H9 (cell line): ENCODE measurements at regions not wholly inside any gene's neighbourhood (a gene's known extent, or its start where the extent isn't known, plus 50 kb on each side); places are given as distances from the start of the nearest gene placed in this dataset.

Source experiments
- DNase-seq: peaks from one replicate; pipeline ENCODE4 v3.0.0-alpha.2; 2017
- H2AFZ ChIP-seq: one replicate; pipeline ENCODE4 v1.6.1; 2013; ENCODE audit warnings: mild to moderate bottlenecking, low read length, control low read depth, moderate library complexity
- H2AK5ac ChIP-seq: 2 replicates; pipeline ENCODE4 v1.6.1; 2013; ENCODE audit warnings: low read length, control low read depth, mixed read lengths; ENCODE audit not compliant: insufficient read length
- H2BK120ac ChIP-seq: one replicate; pipeline ENCODE4 v1.6.1; 2013; ENCODE audit warnings: low read depth, mild to moderate bottlenecking, low read length, control low read depth, inconsistent platforms; ENCODE audit not compliant: poor library complexity, severe bottlenecking
- H2BK12ac ChIP-seq: 2 replicates; pipeline ENCODE4 v1.6.1; 2013; ENCODE audit warnings: low read length, control low read depth, mixed read lengths, low read depth; ENCODE audit not compliant: insufficient read length
- H2BK15ac ChIP-seq: 2 replicates; pipeline ENCODE4 v1.6.1; 2013; ENCODE audit warnings: low read depth, low read length, control low read depth
- H2BK20ac ChIP-seq: one replicate; pipeline ENCODE4 v1.6.1; 2013; ENCODE audit warnings: low read depth, mild to moderate bottlenecking, low read length, control low read depth, inconsistent platforms; ENCODE audit not compliant: poor library complexity, severe bottlenecking
- H2BK5ac ChIP-seq: 2 replicates; pipeline ENCODE4 v1.6.1; 2013; ENCODE audit warnings: low read length, control low read depth, mixed read lengths; ENCODE audit not compliant: insufficient read length
- H3K14ac ChIP-seq: 2 replicates; pipeline ENCODE4 v1.6.1; 2013; ENCODE audit warnings: low read length, control low read depth; ENCODE audit not compliant: insufficient read depth
- H3K18ac ChIP-seq: 2 replicates; pipeline ENCODE4 v1.6.1; 2013; ENCODE audit warnings: low read depth, mild to moderate bottlenecking, mixed read lengths, low read length, control low read depth; ENCODE audit not compliant: insufficient read length
- H3K23ac ChIP-seq: 2 replicates; pipeline ENCODE4 v1.6.1; 2013; ENCODE audit warnings: low read length, control low read depth, mixed read lengths, low read depth; ENCODE audit not compliant: insufficient read length
- H3K23me2 ChIP-seq: 2 replicates; pipeline ENCODE4 v1.6.1; 2013; ENCODE audit warnings: low read depth, mild to moderate bottlenecking, mixed read lengths, low read length, control low read depth; ENCODE audit not compliant: insufficient read length, poor library complexity, severe bottlenecking
- H3K27ac ChIP-seq: 2 replicates; pipeline ENCODE4 v1.5.1; 2013; ENCODE audit warnings: low read length, control low read depth, mixed read lengths, low read depth; ENCODE audit not compliant: insufficient read length
- H3K27me3 ChIP-seq: 2 replicates; pipeline ENCODE4 v1.6.1; 2013; ENCODE audit warnings: low read length, control low read depth, inconsistent platforms; ENCODE audit not compliant: insufficient read depth
- H3K4ac ChIP-seq: 2 replicates; pipeline ENCODE4 v1.6.1; 2013; ENCODE audit warnings: low read depth, mild to moderate bottlenecking, control low read depth, inconsistent platforms, low read length, moderate library complexity
- H3K4me1 ChIP-seq: 2 replicates; pipeline ENCODE4 v1.6.1; 2013; ENCODE audit warnings: low read length, control low read depth, inconsistent platforms; ENCODE audit not compliant: insufficient read depth
- H3K4me2 ChIP-seq: 2 replicates; pipeline ENCODE4 v1.6.1; 2013; ENCODE audit warnings: low read length, control low read depth, mixed read lengths; ENCODE audit not compliant: insufficient read length, insufficient read depth
- H3K56ac ChIP-seq: 2 replicates; pipeline ENCODE4 v1.6.1; 2013; ENCODE audit warnings: low read depth, mild to moderate bottlenecking, mixed read lengths, low read length, control low read depth; ENCODE audit not compliant: insufficient read length
- H3K79me1 ChIP-seq: 2 replicates; pipeline ENCODE4 v1.6.1; 2013; ENCODE audit warnings: low read depth, mild to moderate bottlenecking, moderate library complexity, low read length, control low read depth, inconsistent platforms; ENCODE audit not compliant: insufficient read depth, poor library complexity, severe bottlenecking
- H3K79me2 ChIP-seq: 2 replicates; pipeline ENCODE4 v1.6.1; 2013; ENCODE audit warnings: low read length, control low read depth, inconsistent platforms; ENCODE audit not compliant: insufficient read depth
- H3K9ac ChIP-seq: 2 replicates; pipeline ENCODE4 v1.6.1; 2013; ENCODE audit warnings: low read length, control low read depth, mixed read lengths; ENCODE audit not compliant: insufficient read length; ENCODE audit errors: extremely low read depth
- H3K9me3 ChIP-seq: one replicate; pipeline ENCODE4 v1.6.1; 2013; ENCODE audit warnings: low read depth, low read length, inconsistent platforms; ENCODE audit not compliant: control insufficient read depth
- H3T11ph ChIP-seq: one replicate; pipeline ENCODE4 v1.6.1; 2013; ENCODE audit warnings: mild to moderate bottlenecking, low read length, control low read depth, inconsistent platforms
- H4K20me1 ChIP-seq: one replicate; pipeline ENCODE4 v1.6.1; 2013; ENCODE audit not compliant: control insufficient read depth, insufficient read length, insufficient read depth
- H4K5ac ChIP-seq: 2 replicates; pipeline ENCODE4 v1.6.1; 2013; ENCODE audit warnings: low read depth, mild to moderate bottlenecking, mixed read lengths, low read length, control low read depth; ENCODE audit not compliant: insufficient read length
- H4K8ac ChIP-seq: replicated peaks from 2 replicates; pipeline ENCODE4 v1.6.1; 2013; ENCODE audit warnings: low read length, control low read depth, mixed read lengths, low read depth; ENCODE audit not compliant: insufficient read length
- H4K91ac ChIP-seq: 2 replicates; pipeline ENCODE4 v1.6.1; 2013; ENCODE audit warnings: low read depth, mild to moderate bottlenecking, moderate library complexity, mixed read lengths, low read length, control low read depth; ENCODE audit not compliant: insufficient read length
- H3K27ac Mint-ChIP-seq, 3 experiments: 2 replicates in 2 of 3; 3 replicates in 1 of 3; pipeline ENCODE4 v1.8.0; 2020 to 2021; ENCODE audit warnings: mixed read lengths in 3 of 3, mild to moderate bottlenecking in 1 of 3, moderate library complexity in 1 of 3
- H3K27me3 Mint-ChIP-seq: 2 replicates; pipeline ENCODE4 v1.8.0; 2021; ENCODE audit warnings: low read depth, mild to moderate bottlenecking, moderate library complexity, mixed read lengths
- H3K36me3 Mint-ChIP-seq, 3 experiments: 2 replicates in 2 of 3; 3 replicates in 1 of 3; pipeline ENCODE4 v1.8.0; 2020 to 2021; ENCODE audit warnings: low read depth in 3 of 3, mixed read lengths in 3 of 3; ENCODE audit not compliant: insufficient read depth in 1 of 3
- H3K4me1 Mint-ChIP-seq, 2 experiments: 2 replicates each; pipeline ENCODE4 v1.8.0; 2020; ENCODE audit warnings: mixed read lengths in 2 of 2
- H3K4me3 Mint-ChIP-seq, 2 experiments: 2 replicates in 1 of 2; 3 replicates in 1 of 2; pipeline ENCODE4 v1.8.0; 2020 to 2021; ENCODE audit warnings: mild to moderate bottlenecking in 2 of 2, mixed read lengths in 2 of 2, moderate library complexity in 1 of 2
- H3K9me3 Mint-ChIP-seq, 2 experiments: 2 replicates in 1 of 2; 3 replicates in 1 of 2; pipeline ENCODE4 v1.8.0; 2020; ENCODE audit warnings: mild to moderate bottlenecking in 2 of 2, mixed read lengths in 2 of 2, moderate library complexity in 1 of 2
- CTCF ChIP-seq: fragments of 200-600 bp; sonication (generic); conservative IDR thresholded peaks from 3 replicates; pipeline ENCODE4 v1.8.0; 2021; ENCODE audit warnings: antibody characterized with exemption, mild to moderate bottlenecking
- WGBS: extraction: QIAGEN DNeasy Blood & Tissue Kit; methylation state at CpG from one replicate; pipeline ENCODE4 v1.1.7; 2013; ENCODE audit warnings: missing lambda C conversion rate, low lambda C conversion rate, mixed read lengths; ENCODE audit not compliant: insufficient read length; ENCODE audit errors: extremely low coverage; 5-methylcytosine and 5-hydroxymethylcytosine counted together

GRCh38 chr12:91381309-91381804 lies 198.7 kb upstream of the DCN start:
- no peak overlapping the region for H3K14ac ChIP-seq
- no peaks in the 10 kb centered on the region for H4K20me1 ChIP-seq
- WGBS = no CpG with 5 or more reads among the region's 11 CpGs
- H2BK5ac ChIP-seq = no peak overlapping the region
- H3K4ac ChIP-seq = no peak overlapping the region
- H3K4me2 ChIP-seq = peak overlapping the region; percentile 68
- peaks cover 42 to 49% of the 10 kb centered on the region in 2 experiments for H3K4me1 Mint-ChIP-seq
- no peak overlapping the region for H3K18ac ChIP-seq
- no peaks in the 10 kb centered on the region for H3K9me3 Mint-ChIP-seq
- peaks cover 5% of the 10 kb centered on the region; the same call in 1 of the 2 replicates for H3K4me1 ChIP-seq
- H3K27ac ChIP-seq = peak overlapping the region; percentile 90
- no peak overlapping the region for H4K5ac ChIP-seq
- H3T11ph ChIP-seq = no peak overlapping the region
- H3K23ac ChIP-seq = no peak overlapping the region
- peak overlapping the region; percentile 98 to 100 (median 100) for H3K27ac Mint-ChIP-seq
- peak; percentile 93 for DNase-seq
- no peak overlapping the region for H2BK20ac ChIP-seq
- H3K79me2 ChIP-seq = no peaks in the 10 kb centered on the region
- no peaks in the 10 kb centered on the region for H3K9me3 ChIP-seq
- no peak overlapping the region for H2AFZ ChIP-seq
- no peak overlapping the region for H2AK5ac ChIP-seq
- H2BK120ac ChIP-seq = no peak overlapping the region
- no peaks in the 10 kb centered on the region for H3K23me2 ChIP-seq
- H3K27me3 Mint-ChIP-seq = no peaks in the 10 kb centered on the region
- no peak overlapping the region for H4K91ac ChIP-seq
- no peak for TF ChIP-seq CTCF
- no peak overlapping the region for H3K56ac ChIP-seq
- peak overlapping the region; percentile 27 for H3K9ac ChIP-seq
- no peaks in the 10 kb centered on the region for H3K27me3 ChIP-seq
- H2BK12ac ChIP-seq = no peak overlapping the region
- H4K8ac ChIP-seq = no peak overlapping the region
- no peaks in the 10 kb centered on the region for H3K79me1 ChIP-seq
- H3K4me3 Mint-ChIP-seq = peak overlapping the region; percentile 65 to 85
- no peak overlapping the region for H2BK15ac ChIP-seq
- no peaks in the 10 kb centered on the region; a peak in 1 of 7 replicates for H3K36me3 Mint-ChIP-seq
